HL-60 (cell line): ENCODE measurements at regions not wholly inside any gene's neighbourhood (a gene's known extent, or its start where the extent isn't known, plus 50 kb on each side); places are given as distances from the start of the nearest gene placed in this dataset.

Source experiments
- DNase-seq, 2 experiments: peaks; one replicate each; pipeline ENCODE4 v3.0.0-alpha.2; 2010 to 2020; ENCODE audit warnings: low read depth in 1 of 2, low spot score in 1 of 2
- H3K27ac ChIP-seq: fragments of 250-450 bp; sonication (Bioruptor Pico); replicated peaks from 2 replicates; pipeline ENCODE4 v1.5.1; 2020; ENCODE audit warnings: mild to moderate bottlenecking, moderate library complexity
- H3K27me3 ChIP-seq: fragments of 250-450 bp; sonication (Bioruptor Pico); 2 replicates; pipeline ENCODE4 v1.5.1; 2021; ENCODE audit warnings: mild to moderate bottlenecking, moderate library complexity; ENCODE audit not compliant: insufficient read depth, poor library complexity, severe bottlenecking
- H3K4me3 ChIP-seq: replicated peaks from 2 replicates; pipeline ENCODE4 v1.5.1; 2011; ENCODE audit warnings: mild to moderate bottlenecking, control low read depth, low read length; ENCODE audit not compliant: insufficient read depth
- CTCF ChIP-seq: IDR thresholded peaks from one replicate; pipeline ENCODE4 v1.5.1; 2011; ENCODE audit warnings: low read length, control low read depth, inconsistent platforms; ENCODE audit not compliant: insufficient read depth
- GABPA ChIP-seq: IDR thresholded peaks from 2 replicates; pipeline ENCODE4 v1.6.1; 2012; ENCODE audit warnings: low read depth
- POLR2AphosphoS5 ChIP-seq: IDR thresholded peaks from 2 replicates; pipeline ENCODE4 v1.6.1; 2012; ENCODE audit warnings: low read depth
- REST ChIP-seq: IDR thresholded peaks from 2 replicates; pipeline ENCODE4 v1.6.1; 2012; ENCODE audit warnings: low read depth; ENCODE audit not compliant: insufficient replicate concordance
- SPI1 ChIP-seq: IDR thresholded peaks from 2 replicates; pipeline ENCODE4 v1.6.1; 2012; ENCODE audit warnings: low read depth, mild to moderate bottlenecking, borderline replicate concordance

- H3K27me3 ChIP-seq, result peaks cover 2% of the 10 kb centered on the region
- TF ChIP-seq CTCF (no peak), REST (no peak), POLR2AphosphoS5 (no peak), GABPA (no peak), SPI1 (no peak)
- H3K27ac ChIP-seq, result no peak overlapping the region
- DNase-seq, result no peak
- no peak overlapping the region for H3K4me3 ChIP-seq
Observed at GRCh38 chr15:35933531-35933930, 387.6 kb upstream of the DPH6 start.

- H3K27me3 ChIP-seq, result peaks cover 2% of the 10 kb centered on the region
- no peak for DNase-seq
- H3K4me3 ChIP-seq, result no peak overlapping the region
- TF ChIP-seq SPI1 (peak; percentile 66), POLR2AphosphoS5 (no peak)
- H3K27ac ChIP-seq, result no peak overlapping the region
Observed at GRCh38 chr15:35934383-35935049, 388.6 kb upstream of the DPH6 start.

- TF ChIP-seq POLR2AphosphoS5, result no peak
- TF ChIP-seq GABPA, result no peak
- no peak for TF ChIP-seq SPI1
- TF ChIP-seq CTCF, result no peak
- H3K27me3 ChIP-seq, result peaks cover under 1% of the 10 kb centered on the region
- no peak overlapping the region for H3K4me3 ChIP-seq
- no peak overlapping the region for H3K27ac ChIP-seq
- DNase-seq, result no peak
Observed at GRCh38 chr15:35936284-35936683, 390.3 kb upstream of the DPH6 start.

GRCh38 chr15:35937380-35937779 is 391.4 kb upstream of the DPH6 start:
- no peaks in the 10 kb centered on the region for H3K27me3 ChIP-seq
- TF ChIP-seq CTCF (no peak), REST (no peak), GABPA (no peak), POLR2AphosphoS5 (no peak), SPI1 (no peak)
- DNase-seq, result no peak
- H3K27ac ChIP-seq, result no peak overlapping the region
- H3K4me3 ChIP-seq, result no peak overlapping the region
